ENCODE measurements at regions not wholly inside any gene's neighbourhood (a gene's known extent, or its start where the extent isn't known, plus 50 kb on each side); places are given as distances from the start of the nearest gene placed in this dataset.

DNA sequence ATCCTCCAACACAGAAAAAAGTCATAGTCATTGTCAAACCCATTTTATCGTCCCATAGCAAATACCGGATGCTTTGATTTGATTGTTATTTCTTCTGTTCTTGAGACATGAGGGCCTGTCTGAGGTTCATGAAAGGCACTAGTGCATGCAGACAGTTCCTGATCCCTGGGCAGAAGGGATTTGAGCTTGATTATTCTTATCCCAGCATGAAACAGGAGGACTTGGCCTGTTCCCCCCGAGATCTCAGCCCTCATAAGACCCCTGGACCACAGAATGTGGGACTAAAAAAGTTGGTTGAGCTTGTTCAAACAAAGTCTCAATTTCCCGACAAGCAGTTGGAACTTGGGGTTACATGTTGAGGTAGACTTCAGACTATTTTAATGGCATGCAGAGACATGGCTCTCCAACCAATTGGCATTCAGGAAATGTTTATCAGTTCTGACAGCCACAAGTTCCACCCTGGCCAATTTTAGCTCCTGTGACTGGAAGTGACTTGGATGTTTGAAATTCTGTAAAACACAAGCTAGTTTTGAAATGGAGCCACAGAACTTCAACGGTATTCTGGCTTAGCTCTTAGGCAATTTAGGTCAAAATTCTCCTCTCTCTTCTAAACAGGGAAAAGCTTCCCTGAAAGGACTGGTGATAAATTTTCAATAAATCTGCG is 366.9 kb upstream of the SLC14A2 start:
- POLR2A ChIA-PET: no interaction called here
- Histone ChIP-seq H3K9me3 (ENCODE audit: control insufficient read depth in 1 of 2, insufficient read depth in 1 of 2, low read depth in 1 of 2, low read length in 2 of 2) (no peaks in the 10 kb centered on the region; a peak in 2 of 4 replicates), H3K4me1 (ENCODE audit: control insufficient read depth in 1 of 2, insufficient read depth in 2 of 2, low read length in 2 of 2) (no peaks in the 10 kb centered on the region), H3K9ac (ENCODE audit: low read length) (no peak overlapping the region), H4K20me1 (ENCODE audit: insufficient read depth) (no peaks in the 10 kb centered on the region), H3K9me2 (ENCODE audit: insufficient read depth) (no peaks in the 10 kb centered on the region), H2AFZ (ENCODE audit: low read depth, low read length, poor library complexity, severe bottlenecking) (no peak overlapping the region), H3K36me3 (ENCODE audit: control insufficient read depth in 1 of 2, insufficient read depth in 2 of 2, low read length in 2 of 2) (no peaks in the 10 kb centered on the region), H3K27ac (ENCODE audit: low read depth, low read length) (no peak overlapping the region), H3K4me2 (ENCODE audit: low read length) (no peak overlapping the region), H3K4me3 (replicated peaks in 1 of 2; ENCODE audit: low read depth in 1 of 2, low read length in 2 of 2) (no peak overlapping the region), H3K79me2 (ENCODE audit: insufficient read depth, low read length) (no peaks in the 10 kb centered on the region), H3K27me3 (ENCODE audit: insufficient read depth, low read length) (no peaks in the 10 kb centered on the region)
- ATAC-seq (no peak), DNase-seq (ENCODE audit: low read depth, low spot score) (no peak)
- CTCF ChIA-PET: no interaction called here
- RAD21 ChIA-PET (ENCODE audit: low non-redundant PET in 1 of 2, low total read pairs in 2 of 2, uncharacterized antibody in 2 of 2, unreplicated experiment in 2 of 2): no interaction called here
- intact Hi-C loops (cut with micrococcal nuclease): no loop called here
- TF ChIP-seq FOSL1 (IDR thresholded peaks at IDR 0.05; ENCODE audit: low read depth) (no peak), RAD21 (IDR thresholded peaks at IDR 0.05; ENCODE audit: low read depth) (no peak), ZFX (IDR thresholded peaks at IDR 0.05) (no peak), TCF7L2 (IDR thresholded peaks at IDR 0.05; ENCODE audit: borderline replicate concordance, extremely low read depth, insufficient read depth, insufficient read length) (no peak), EZH2 (IDR thresholded peaks at IDR 0.05) (no peak)
- TF ChIP-seq, protein P1, sequence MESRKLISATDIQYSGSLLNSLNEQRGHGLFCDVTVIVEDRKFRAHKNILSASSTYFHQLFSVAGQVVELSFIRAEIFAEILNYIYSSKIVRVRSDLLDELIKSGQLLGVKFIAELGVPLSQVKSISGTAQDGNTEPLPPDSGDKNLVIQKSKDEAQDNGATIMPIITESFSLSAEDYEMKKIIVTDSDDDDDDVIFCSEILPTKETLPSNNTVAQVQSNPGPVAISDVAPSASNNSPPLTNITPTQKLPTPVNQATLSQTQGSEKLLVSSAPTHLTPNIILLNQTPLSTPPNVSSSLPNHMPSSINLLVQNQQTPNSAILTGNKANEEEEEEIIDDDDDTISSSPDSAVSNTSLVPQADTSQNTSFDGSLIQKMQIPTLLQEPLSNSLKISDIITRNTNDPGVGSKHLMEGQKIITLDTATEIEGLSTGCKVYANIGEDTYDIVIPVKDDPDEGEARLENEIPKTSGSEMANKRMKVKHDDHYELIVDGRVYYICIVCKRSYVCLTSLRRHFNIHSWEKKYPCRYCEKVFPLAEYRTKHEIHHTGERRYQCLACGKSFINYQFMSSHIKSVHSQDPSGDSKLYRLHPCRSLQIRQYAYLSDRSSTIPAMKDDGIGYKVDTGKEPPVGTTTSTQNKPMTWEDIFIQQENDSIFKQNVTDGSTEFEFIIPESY (IDR thresholded peaks at IDR 0.05; ENCODE audit: extremely low read depth, insufficient replicate concordance, low read length): no peak
- TF ChIP-seq, protein P2, sequence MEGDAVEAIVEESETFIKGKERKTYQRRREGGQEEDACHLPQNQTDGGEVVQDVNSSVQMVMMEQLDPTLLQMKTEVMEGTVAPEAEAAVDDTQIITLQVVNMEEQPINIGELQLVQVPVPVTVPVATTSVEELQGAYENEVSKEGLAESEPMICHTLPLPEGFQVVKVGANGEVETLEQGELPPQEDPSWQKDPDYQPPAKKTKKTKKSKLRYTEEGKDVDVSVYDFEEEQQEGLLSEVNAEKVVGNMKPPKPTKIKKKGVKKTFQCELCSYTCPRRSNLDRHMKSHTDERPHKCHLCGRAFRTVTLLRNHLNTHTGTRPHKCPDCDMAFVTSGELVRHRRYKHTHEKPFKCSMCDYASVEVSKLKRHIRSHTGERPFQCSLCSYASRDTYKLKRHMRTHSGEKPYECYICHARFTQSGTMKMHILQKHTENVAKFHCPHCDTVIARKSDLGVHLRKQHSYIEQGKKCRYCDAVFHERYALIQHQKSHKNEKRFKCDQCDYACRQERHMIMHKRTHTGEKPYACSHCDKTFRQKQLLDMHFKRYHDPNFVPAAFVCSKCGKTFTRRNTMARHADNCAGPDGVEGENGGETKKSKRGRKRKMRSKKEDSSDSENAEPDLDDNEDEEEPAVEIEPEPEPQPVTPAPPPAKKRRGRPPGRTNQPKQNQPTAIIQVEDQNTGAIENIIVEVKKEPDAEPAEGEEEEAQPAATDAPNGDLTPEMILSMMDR (IDR thresholded peaks at IDR 0.05 in 2 of 3, conservative IDR thresholded peaks at IDR 0.05 in 1 of 3; ENCODE audit: borderline replicate concordance in 1 of 3, insufficient read depth in 1 of 3, low read depth in 2 of 3, low read length in 2 of 3): no peak
- BruUV-seq (replicated peaks): no TSS peak
